ENCODE measurements at regions not wholly inside any gene's neighbourhood (a gene's known extent, or its start where the extent isn't known, plus 50 kb on each side); places are given as distances from the start of the nearest gene placed in this dataset.

DNA sequence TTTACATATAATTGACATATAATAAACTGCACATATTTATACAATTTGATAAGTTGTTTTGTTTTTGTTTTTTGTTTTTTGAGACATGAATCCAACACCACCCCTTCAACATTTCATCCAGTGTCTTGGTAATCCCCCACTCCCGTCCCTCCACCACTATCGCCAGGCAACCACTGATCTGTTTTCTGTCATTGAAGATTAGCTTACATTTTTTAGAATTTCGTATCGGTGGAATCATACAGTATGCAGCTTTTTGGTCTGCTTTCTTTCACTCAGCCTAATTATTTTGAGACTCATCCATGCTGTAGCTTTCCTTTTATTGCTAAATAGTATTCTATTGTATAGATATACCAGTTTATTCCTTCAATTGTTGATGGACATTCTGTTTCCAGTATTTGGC is 94.1 kb upstream of the FRY start:
- H2AFZ ChIP-seq (ENCODE audit: low read length): no peak overlapping the region
- no peak for FAIRE-seq
- intact Hi-C loops (cut with micrococcal nuclease; ENCODE audit: unreplicated experiment): no loop called here
- POLR2A ChIA-PET: no interaction called here
- no peaks in the 10 kb centered on the region for H3K9me3 ChIP-seq (ENCODE audit: low read length)
- H3K27me3 ChIP-seq (ENCODE audit: control insufficient read depth in 1 of 2, insufficient read depth in 2 of 2, low read length in 2 of 2): peaks cover 0 to 3% of the 10 kb centered on the region in 2 experiments; a peak in 1 of 5 replicates
- H3K36me3 ChIP-seq (replicated peaks in 1 of 2; ENCODE audit: control insufficient read depth in 1 of 2, insufficient read depth in 2 of 2, low read length in 2 of 2): no peaks in the 10 kb centered on the region
- no peaks in the 10 kb centered on the region for H3K4me1 ChIP-seq (ENCODE audit: insufficient read depth, low read length)
- TF ChIP-seq, protein P1, sequence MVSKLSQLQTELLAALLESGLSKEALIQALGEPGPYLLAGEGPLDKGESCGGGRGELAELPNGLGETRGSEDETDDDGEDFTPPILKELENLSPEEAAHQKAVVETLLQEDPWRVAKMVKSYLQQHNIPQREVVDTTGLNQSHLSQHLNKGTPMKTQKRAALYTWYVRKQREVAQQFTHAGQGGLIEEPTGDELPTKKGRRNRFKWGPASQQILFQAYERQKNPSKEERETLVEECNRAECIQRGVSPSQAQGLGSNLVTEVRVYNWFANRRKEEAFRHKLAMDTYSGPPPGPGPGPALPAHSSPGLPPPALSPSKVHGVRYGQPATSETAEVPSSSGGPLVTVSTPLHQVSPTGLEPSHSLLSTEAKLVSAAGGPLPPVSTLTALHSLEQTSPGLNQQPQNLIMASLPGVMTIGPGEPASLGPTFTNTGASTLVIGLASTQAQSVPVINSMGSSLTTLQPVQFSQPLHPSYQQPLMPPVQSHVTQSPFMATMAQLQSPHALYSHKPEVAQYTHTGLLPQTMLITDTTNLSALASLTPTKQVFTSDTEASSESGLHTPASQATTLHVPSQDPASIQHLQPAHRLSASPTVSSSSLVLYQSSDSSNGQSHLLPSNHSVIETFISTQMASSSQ (IDR thresholded peaks at IDR 0.05; ENCODE audit: low read depth): no peak
- TF ChIP-seq, protein P1 (CRISPR knock-in tag; IDR thresholded peaks at IDR 0.05; ENCODE audit: borderline replicate concordance): no peak
- TF ChIP-seq, protein P2, sequence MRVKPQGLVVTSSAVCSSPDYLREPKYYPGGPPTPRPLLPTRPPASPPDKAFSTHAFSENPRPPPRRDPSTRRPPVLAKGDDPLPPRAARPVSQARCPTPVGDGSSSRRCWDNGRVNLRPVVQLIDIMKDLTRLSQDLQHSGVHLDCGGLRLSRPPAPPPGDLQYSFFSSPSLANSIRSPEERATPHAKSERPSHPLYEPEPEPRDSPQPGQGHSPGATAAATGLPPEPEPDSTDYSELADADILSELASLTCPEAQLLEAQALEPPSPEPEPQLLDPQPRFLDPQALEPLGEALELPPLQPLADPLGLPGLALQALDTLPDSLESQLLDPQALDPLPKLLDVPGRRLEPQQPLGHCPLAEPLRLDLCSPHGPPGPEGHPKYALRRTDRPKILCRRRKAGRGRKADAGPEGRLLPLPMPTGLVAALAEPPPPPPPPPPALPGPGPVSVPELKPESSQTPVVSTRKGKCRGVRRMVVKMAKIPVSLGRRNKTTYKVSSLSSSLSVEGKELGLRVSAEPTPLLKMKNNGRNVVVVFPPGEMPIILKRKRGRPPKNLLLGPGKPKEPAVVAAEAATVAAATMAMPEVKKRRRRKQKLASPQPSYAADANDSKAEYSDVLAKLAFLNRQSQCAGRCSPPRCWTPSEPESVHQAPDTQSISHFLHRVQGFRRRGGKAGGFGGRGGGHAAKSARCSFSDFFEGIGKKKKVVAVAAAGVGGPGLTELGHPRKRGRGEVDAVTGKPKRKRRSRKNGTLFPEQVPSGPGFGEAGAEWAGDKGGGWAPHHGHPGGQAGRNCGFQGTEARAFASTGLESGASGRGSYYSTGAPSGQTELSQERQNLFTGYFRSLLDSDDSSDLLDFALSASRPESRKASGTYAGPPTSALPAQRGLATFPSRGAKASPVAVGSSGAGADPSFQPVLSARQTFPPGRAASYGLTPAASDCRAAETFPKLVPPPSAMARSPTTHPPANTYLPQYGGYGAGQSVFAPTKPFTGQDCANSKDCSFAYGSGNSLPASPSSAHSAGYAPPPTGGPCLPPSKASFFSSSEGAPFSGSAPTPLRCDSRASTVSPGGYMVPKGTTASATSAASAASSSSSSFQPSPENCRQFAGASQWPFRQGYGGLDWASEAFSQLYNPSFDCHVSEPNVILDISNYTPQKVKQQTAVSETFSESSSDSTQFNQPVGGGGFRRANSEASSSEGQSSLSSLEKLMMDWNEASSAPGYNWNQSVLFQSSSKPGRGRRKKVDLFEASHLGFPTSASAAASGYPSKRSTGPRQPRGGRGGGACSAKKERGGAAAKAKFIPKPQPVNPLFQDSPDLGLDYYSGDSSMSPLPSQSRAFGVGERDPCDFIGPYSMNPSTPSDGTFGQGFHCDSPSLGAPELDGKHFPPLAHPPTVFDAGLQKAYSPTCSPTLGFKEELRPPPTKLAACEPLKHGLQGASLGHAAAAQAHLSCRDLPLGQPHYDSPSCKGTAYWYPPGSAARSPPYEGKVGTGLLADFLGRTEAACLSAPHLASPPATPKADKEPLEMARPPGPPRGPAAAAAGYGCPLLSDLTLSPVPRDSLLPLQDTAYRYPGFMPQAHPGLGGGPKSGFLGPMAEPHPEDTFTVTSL (CRISPR knock-in tag; IDR thresholded peaks at IDR 0.05; ENCODE audit: borderline replicate concordance): no peak
- TF ChIP-seq, protein P3, sequence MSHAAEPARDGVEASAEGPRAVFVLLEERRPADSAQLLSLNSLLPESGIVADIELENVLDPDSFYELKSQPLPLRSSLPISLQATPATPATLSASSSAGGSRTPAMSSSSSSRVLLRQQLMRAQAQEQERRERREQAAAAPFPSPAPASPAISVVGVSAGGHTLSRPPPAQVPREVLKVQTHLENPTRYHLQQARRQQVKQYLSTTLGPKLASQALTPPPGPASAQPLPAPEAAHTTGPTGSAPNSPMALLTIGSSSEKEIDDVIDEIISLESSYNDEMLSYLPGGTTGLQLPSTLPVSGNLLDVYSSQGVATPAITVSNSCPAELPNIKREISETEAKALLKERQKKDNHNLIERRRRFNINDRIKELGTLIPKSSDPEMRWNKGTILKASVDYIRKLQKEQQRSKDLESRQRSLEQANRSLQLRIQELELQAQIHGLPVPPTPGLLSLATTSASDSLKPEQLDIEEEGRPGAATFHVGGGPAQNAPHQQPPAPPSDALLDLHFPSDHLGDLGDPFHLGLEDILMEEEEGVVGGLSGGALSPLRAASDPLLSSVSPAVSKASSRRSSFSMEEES (CRISPR knock-in tag; IDR thresholded peaks at IDR 0.05): no peak
- no peak for TF ChIP-seq RFXAP (CRISPR knock-in tag; IDR thresholded peaks at IDR 0.05; ENCODE audit: borderline replicate concordance)
- no peak for TF ChIP-seq ONECUT2 (CRISPR knock-in tag; IDR thresholded peaks at IDR 0.05)
- no peak for TF ChIP-seq MTF1 (CRISPR knock-in tag; IDR thresholded peaks at IDR 0.05)
- no peak for TF ChIP-seq TARDBP (CRISPR knock-in tag; IDR thresholded peaks at IDR 0.05)
- TF ChIP-seq WIZ (CRISPR knock-in tag; IDR thresholded peaks at IDR 0.05): no peak
- no peak for TF ChIP-seq TBX3 (IDR thresholded peaks at IDR 0.05; ENCODE audit: borderline replicate concordance)
- TF ChIP-seq ZNF317 (CRISPR knock-in tag; IDR thresholded peaks at IDR 0.05): no peak
- no peak for TF ChIP-seq ZNF468 (CRISPR knock-in tag; IDR thresholded peaks at IDR 0.05)
- TF ChIP-seq MIER2 (CRISPR knock-in tag; IDR thresholded peaks at IDR 0.05): no peak
- TF ChIP-seq KDM6A (CRISPR knock-in tag; IDR thresholded peaks at IDR 0.05; ENCODE audit: low read depth): no peak
- TF ChIP-seq THAP11 (CRISPR knock-in tag; IDR thresholded peaks at IDR 0.05): no peak
- TF ChIP-seq MXI1 (IDR thresholded peaks at IDR 0.05; ENCODE audit: borderline replicate concordance, low read depth, low read length): no peak
- TF ChIP-seq ZNF367 (CRISPR knock-in tag; IDR thresholded peaks at IDR 0.05; ENCODE audit: borderline replicate concordance): no peak
- WGBS (ENCODE audit: low lambda C conversion rate): 35% methylated on average over 4 of the region's 4 CpGs
- H4K20me1 ChIP-seq (ENCODE audit: insufficient read depth, low read length): no peaks in the 10 kb centered on the region
- in situ Hi-C loops (cut with HindIII; ENCODE audit: extremely low pct_ligation_motif_present, low pct_unique_long_range_greater_than_20kb): no loop called here
- CTCF ChIA-PET (ENCODE audit: low intra/inter-chr PET ratio, low total read pairs): no interaction called here
- H3K9ac ChIP-seq (ENCODE audit: insufficient read depth, low read depth, low read length): no peak overlapping the region
- H3K4me2 ChIP-seq (ENCODE audit: low read depth, low read length): no peak overlapping the region
- no peak for DNase-seq (ENCODE audit: low spot score)
- no peak overlapping the region for H3K27ac ChIP-seq (ENCODE audit: extremely low read length, insufficient read depth, low read length)
- no peak overlapping the region for H3K4me3 ChIP-seq (replicated peaks in 1 of 3; ENCODE audit: insufficient read depth in 1 of 3, low read depth in 2 of 3, low read length in 3 of 3)
- H3K79me2 ChIP-seq (ENCODE audit: insufficient read depth, low read length): no peaks in the 10 kb centered on the region
- ATAC-seq: no peak
- no TSS peak for BruUV-seq (replicated peaks)
